Amniotic stem cell (primary cell): ENCODE measurements at regions not wholly inside any gene's neighbourhood (a gene's known extent, or its start where the extent isn't known, plus 50 kb on each side); places are given as distances from the start of the nearest gene placed in this dataset.
"Not testable (repeated sequence)": the region's sequence is repeated elsewhere in the genome, so short reads cannot be mapped to it uniquely, and the experiment has no call there.

Experiments
- DNase-seq: peaks from one replicate; lab custom pipeline; 2025; lab: John Stamatoyannopoulos, UW

- DNase-seq = no peak
These were observed 111.1 kb upstream of the VGLL3 start for GRCh38 chr3:87101861-87102625.

- not testable (repeated sequence) for DNase-seq
These were observed 106.8 kb upstream of the VGLL3 start for GRCh38 chr3:87097733-87098132.

GRCh38 chr3:87090631-87091030 lies 99.7 kb upstream of the VGLL3 start:
- no peak for DNase-seq

GRCh38 chr3:87088993-87089841 lies 98.3 kb upstream of the VGLL3 start:
- DNase-seq = no peak

GRCh38 chr3:87088430-87088992 lies 97.6 kb upstream of the VGLL3 start:
- DNase-seq = no peak

GRCh38 chr3:87084868-87085267 lies 93.9 kb upstream of the VGLL3 start:
- no peak for DNase-seq

- DNase-seq = peak; percentile 35
These were observed 92.0 kb upstream of the VGLL3 start for GRCh38 chr3:87082796-87083440.

- no peak for DNase-seq
These were observed 86.4 kb upstream of the VGLL3 start for GRCh38 chr3:87077355-87077754.

- peak; percentile 39 for DNase-seq
These were observed 86.0 kb upstream of the VGLL3 start for GRCh38 chr3:87076946-87077345.

GRCh38 chr3:87073496-87074145 lies 82.7 kb upstream of the VGLL3 start:
- no peak for DNase-seq

GRCh38 chr3:87072446-87072845 lies 81.5 kb upstream of the VGLL3 start:
- no peak for DNase-seq

GRCh38 chr3:87069971-87070370 lies 79.0 kb upstream of the VGLL3 start:
- DNase-seq = peak; percentile 44

- no peak for DNase-seq
These were observed 78.1 kb upstream of the VGLL3 start for GRCh38 chr3:87069021-87069420.

GRCh38 chr3:87062685-87063084 lies 71.7 kb upstream of the VGLL3 start:
- DNase-seq = no peak

- DNase-seq = no peak
These were observed 66.5 kb upstream of the VGLL3 start for GRCh38 chr3:87057474-87057873.

GRCh38 chr3:87053553-87053952 lies 62.6 kb upstream of the VGLL3 start:
- no peak for DNase-seq

GRCh38 chr3:87052499-87053260 lies 61.7 kb upstream of the VGLL3 start:
- no peak for DNase-seq

- DNase-seq = no peak
These were observed 56.9 kb upstream of the VGLL3 start for GRCh38 chr3:87047852-87048251.

GRCh38 chr3:87046241-87046640 lies 55.3 kb upstream of the VGLL3 start:
- no peak for DNase-seq

- no peak for DNase-seq
These were observed 54.5 kb upstream of the VGLL3 start for GRCh38 chr3:87045473-87045872.

- DNase-seq = no peak
These were observed 53.9 kb upstream of the VGLL3 start for GRCh38 chr3:87044846-87045245.
